Neural progenitor cell (in vitro differentiated cells): ENCODE measurements at regions not wholly inside any gene's neighbourhood (a gene's known extent, or its start where the extent isn't known, plus 50 kb on each side); places are given as distances from the start of the nearest gene placed in this dataset.
"Not testable (repeated sequence)": the region's sequence is repeated elsewhere in the genome, so short reads cannot be mapped to it uniquely, and the experiment has no call there.

Experiments
- DNase-seq: peaks from one replicate; pipeline ENCODE4 v3.0.0-alpha.2; 2016; ENCODE audit warnings: low spot score
- H2AFZ ChIP-seq: fragments of 200-600 bp; sonication (generic); replicated peaks from 2 replicates; pipeline ENCODE4 v1.6.1; 2016; ENCODE audit warnings: antibody characterized with exemption
- H3F3A ChIP-seq: fragments of 200-600 bp; sonication (generic); 2 replicates; pipeline ENCODE4 v1.6.1; 2016; ENCODE audit warnings: antibody characterized with exemption, low read depth
- H3K27ac ChIP-seq: fragments of 200-600 bp; sonication (generic); 2 replicates; pipeline ENCODE4 v1.5.1; 2016; ENCODE audit warnings: mild to moderate bottlenecking
- H3K27me3 ChIP-seq: fragments of 200-600 bp; sonication (generic); 2 replicates; pipeline ENCODE4 v1.6.1; 2016; ENCODE audit warnings: mild to moderate bottlenecking, moderate library complexity
- H3K36me3 ChIP-seq: fragments of 200-600 bp; sonication (generic); 2 replicates; pipeline ENCODE4 v1.5.1; 2016
- H3K4me1 ChIP-seq: fragments of 200-600 bp; sonication (generic); 2 replicates; pipeline ENCODE4 v1.6.1; 2016; ENCODE audit warnings: mixed run types
- H3K4me2 ChIP-seq: fragments of 200-600 bp; sonication (generic); 2 replicates; pipeline ENCODE4 v1.6.1; 2016
- H3K4me3 ChIP-seq: fragments of 200-600 bp; sonication (generic); 2 replicates; pipeline ENCODE4 v1.5.1; 2016
- H3K79me2 ChIP-seq: fragments of 200-600 bp; sonication (generic); 2 replicates; pipeline ENCODE4 v1.6.1; 2016; ENCODE audit warnings: low read depth
- H3K9ac ChIP-seq: fragments of 200-600 bp; sonication (generic); 2 replicates; pipeline ENCODE4 v1.6.1; 2016
- H3K9me3 ChIP-seq: fragments of 200-600 bp; sonication (generic); 2 replicates; pipeline ENCODE4 v1.5.1; 2016; ENCODE audit warnings: low read depth
- H4K20me1 ChIP-seq: fragments of 200-600 bp; sonication (generic); 2 replicates; pipeline ENCODE4 v1.6.1; 2016; ENCODE audit warnings: low read depth
- H3K27ac Mint-ChIP-seq: 3 replicates; pipeline ENCODE4 v1.8.0; 2021; ENCODE audit warnings: mixed read lengths
- H3K27me3 Mint-ChIP-seq: 2 replicates; pipeline ENCODE4 v1.8.0; 2022; ENCODE audit warnings: low read depth, mild to moderate bottlenecking, inconsistent platforms, moderate library complexity, mixed read lengths; ENCODE audit not compliant: insufficient read depth
- H3K36me3 Mint-ChIP-seq: 3 replicates; pipeline ENCODE4 v1.8.0; 2021; ENCODE audit warnings: mixed read lengths
- H3K4me1 Mint-ChIP-seq: 3 replicates; pipeline ENCODE4 v1.8.0; 2021; ENCODE audit warnings: mixed read lengths
- H3K4me3 Mint-ChIP-seq: 3 replicates; pipeline ENCODE4 v1.8.0; 2021; ENCODE audit warnings: mild to moderate bottlenecking, moderate library complexity, mixed read lengths
- H3K9me3 Mint-ChIP-seq: 3 replicates; pipeline ENCODE4 v1.8.0; 2020; ENCODE audit warnings: mixed read lengths
- EZH2 ChIP-seq: fragments of 200-600 bp; sonication (generic); IDR thresholded peaks from 2 replicates; pipeline ENCODE4 v1.6.1; 2017; ENCODE audit warnings: antibody characterized with exemption, mild to moderate bottlenecking, moderate library complexity
- EZH2phosphoT487 ChIP-seq: fragments of 200-600 bp; sonication (generic); IDR thresholded peaks from 2 replicates; pipeline ENCODE4 v1.6.1; 2017; ENCODE audit warnings: antibody characterized with exemption
- TF ChIP-seq, protein P1 (sequence below): fragments of 200-600 bp; sonication (generic); IDR thresholded peaks from 2 replicates; pipeline ENCODE4 v1.5.1; 2017; ENCODE audit warnings: antibody characterized with exemption, mild to moderate bottlenecking

GRCh38 chrX:73944563-73944908, 92.0 kb upstream of the XIST start:
- peak overlapping the region; percentile 97 for H3K27ac Mint-ChIP-seq
- no peaks in the 10 kb centered on the region for H3K27me3 Mint-ChIP-seq
- peak; percentile 20 for DNase-seq
- Histone ChIP-seq H4K20me1 (no peaks in the 10 kb centered on the region), H2AFZ (peak overlapping the region; percentile 98), H3K27ac (peak overlapping the region; percentile 95), H3K4me3 (peak overlapping the region; percentile 85), H3K79me2 (peaks cover 59% of the 10 kb centered on the region), H3K27me3 (no peaks in the 10 kb centered on the region), H3K9me3 (no peaks in the 10 kb centered on the region), H3K9ac (peak overlapping the region; percentile 100), H3K36me3 (peaks cover 9% of the 10 kb centered on the region), H3F3A (no peaks in the 10 kb centered on the region), H3K4me2 (peak overlapping the region; percentile 93), H3K4me1 (peaks cover 5% of the 10 kb centered on the region)
- peaks cover 4% of the 10 kb centered on the region for H3K4me1 Mint-ChIP-seq
- TF ChIP-seq EZH2 (no peak), EZH2phosphoT487 (no peak)
- TF ChIP-seq, protein P1, sequence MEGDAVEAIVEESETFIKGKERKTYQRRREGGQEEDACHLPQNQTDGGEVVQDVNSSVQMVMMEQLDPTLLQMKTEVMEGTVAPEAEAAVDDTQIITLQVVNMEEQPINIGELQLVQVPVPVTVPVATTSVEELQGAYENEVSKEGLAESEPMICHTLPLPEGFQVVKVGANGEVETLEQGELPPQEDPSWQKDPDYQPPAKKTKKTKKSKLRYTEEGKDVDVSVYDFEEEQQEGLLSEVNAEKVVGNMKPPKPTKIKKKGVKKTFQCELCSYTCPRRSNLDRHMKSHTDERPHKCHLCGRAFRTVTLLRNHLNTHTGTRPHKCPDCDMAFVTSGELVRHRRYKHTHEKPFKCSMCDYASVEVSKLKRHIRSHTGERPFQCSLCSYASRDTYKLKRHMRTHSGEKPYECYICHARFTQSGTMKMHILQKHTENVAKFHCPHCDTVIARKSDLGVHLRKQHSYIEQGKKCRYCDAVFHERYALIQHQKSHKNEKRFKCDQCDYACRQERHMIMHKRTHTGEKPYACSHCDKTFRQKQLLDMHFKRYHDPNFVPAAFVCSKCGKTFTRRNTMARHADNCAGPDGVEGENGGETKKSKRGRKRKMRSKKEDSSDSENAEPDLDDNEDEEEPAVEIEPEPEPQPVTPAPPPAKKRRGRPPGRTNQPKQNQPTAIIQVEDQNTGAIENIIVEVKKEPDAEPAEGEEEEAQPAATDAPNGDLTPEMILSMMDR, result no peak
- peaks cover 8% of the 10 kb centered on the region for H3K9me3 Mint-ChIP-seq
- peak overlapping the region; percentile 85 for H3K4me3 Mint-ChIP-seq
- H3K36me3 Mint-ChIP-seq, result peaks cover 30% of the 10 kb centered on the region

- peak overlapping the region; percentile 85 for H3K4me3 Mint-ChIP-seq
- H3K36me3 Mint-ChIP-seq, result peaks cover 24% of the 10 kb centered on the region
- H3K9me3 ChIP-seq, result no peaks in the 10 kb centered on the region
Measured at GRCh38 chrX:73943693-73944562, 91.4 kb upstream of the XIST start.

GRCh38 chrX:73940893-73941470, 88.5 kb upstream of the XIST start:
- Histone ChIP-seq H3K4me3 (no peak overlapping the region), H3F3A (no peaks in the 10 kb centered on the region), H3K36me3 (no peaks in the 10 kb centered on the region), H4K20me1 (no peaks in the 10 kb centered on the region), H3K79me2 (peaks cover 23% of the 10 kb centered on the region), H3K27me3 (no peaks in the 10 kb centered on the region), H3K9ac (no peak overlapping the region), H3K4me1 (peaks cover 5% of the 10 kb centered on the region), H3K4me2 (no peak overlapping the region), H3K27ac (no peak overlapping the region), H3K9me3 (no peaks in the 10 kb centered on the region), H2AFZ (no peak overlapping the region)
- H3K27me3 Mint-ChIP-seq, result no peaks in the 10 kb centered on the region
- TF ChIP-seq EZH2phosphoT487, result no peak
- TF ChIP-seq, protein P1, result no peak
- no peak for TF ChIP-seq EZH2
- H3K4me3 Mint-ChIP-seq, result no peak overlapping the region
- peaks cover 3% of the 10 kb centered on the region for H3K9me3 Mint-ChIP-seq
- H3K36me3 Mint-ChIP-seq, result peaks cover 6% of the 10 kb centered on the region
- peaks cover 4% of the 10 kb centered on the region for H3K4me1 Mint-ChIP-seq
- no peak overlapping the region for H3K27ac Mint-ChIP-seq
- no peak for DNase-seq

More at GRCh38 chrX:73943693-73944562, 91.4 kb upstream of the XIST start:
- Mint-ChIP-seq H3K27ac (peak overlapping the region; percentile 97), H3K4me1 (peaks cover 4% of the 10 kb centered on the region), H3K27me3 (no peaks in the 10 kb centered on the region), H3K9me3 (peaks cover 8% of the 10 kb centered on the region)
- peak; percentile 49 for TF ChIP-seq EZH2
- TF ChIP-seq, protein P1, result no peak
- TF ChIP-seq EZH2phosphoT487, result no peak
- peak; percentile 96 for DNase-seq
- Histone ChIP-seq H3K27ac (peak overlapping the region; percentile 95), H3K9ac (peak overlapping the region; percentile 100), H3K27me3 (no peaks in the 10 kb centered on the region), H3F3A (no peaks in the 10 kb centered on the region), H4K20me1 (no peaks in the 10 kb centered on the region), H3K79me2 (peaks cover 53% of the 10 kb centered on the region), H3K36me3 (peaks cover 9% of the 10 kb centered on the region), H3K4me2 (peak overlapping the region; percentile 93), H3K4me1 (peaks cover 5% of the 10 kb centered on the region), H3K4me3 (peak overlapping the region; percentile 85), H2AFZ (peak overlapping the region; percentile 98)

DNA sequence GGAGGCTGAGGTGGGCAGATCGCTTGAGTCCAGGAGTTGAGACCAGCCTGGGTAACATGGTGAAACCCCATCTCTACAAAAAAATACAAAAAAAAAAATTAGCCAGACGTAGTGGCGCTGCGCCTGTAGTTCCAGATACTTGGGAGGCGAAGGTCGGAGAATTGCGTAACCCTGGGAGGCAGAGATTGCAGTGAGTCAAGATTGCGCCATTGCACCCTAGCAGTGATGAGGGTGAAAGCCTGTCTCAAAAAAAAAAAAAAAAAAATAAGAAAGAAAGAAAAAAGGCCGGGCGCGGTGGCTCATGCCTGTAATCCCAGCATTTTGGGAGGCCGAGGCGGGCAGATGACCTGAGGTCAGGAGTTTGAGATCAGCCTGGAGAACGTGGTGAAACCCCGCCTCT, 85.3 kb upstream of the XIST start:
- not testable (repeated sequence) for H3K9me3 ChIP-seq, H3K4me1 Mint-ChIP-seq, H3K36me3 Mint-ChIP-seq, H3K27ac Mint-ChIP-seq, H2AFZ ChIP-seq, H3K36me3 ChIP-seq, H3F3A ChIP-seq, H3K27me3 ChIP-seq, H3K9ac ChIP-seq, H4K20me1 ChIP-seq, H3K4me3 Mint-ChIP-seq, H3K27ac ChIP-seq, DNase-seq, H3K4me1 ChIP-seq, H3K79me2 ChIP-seq, H3K27me3 Mint-ChIP-seq, H3K4me2 ChIP-seq, H3K9me3 Mint-ChIP-seq, H3K4me3 ChIP-seq
